ENCODE measurements at regions not wholly inside any gene's neighbourhood (a gene's known extent, or its start where the extent isn't known, plus 50 kb on each side); places are given as distances from the start of the nearest gene placed in this dataset.
"Not testable (repeated sequence)": the region's sequence is repeated elsewhere in the genome, so short reads cannot be mapped to it uniquely, and the experiment has no call there.

DNA sequence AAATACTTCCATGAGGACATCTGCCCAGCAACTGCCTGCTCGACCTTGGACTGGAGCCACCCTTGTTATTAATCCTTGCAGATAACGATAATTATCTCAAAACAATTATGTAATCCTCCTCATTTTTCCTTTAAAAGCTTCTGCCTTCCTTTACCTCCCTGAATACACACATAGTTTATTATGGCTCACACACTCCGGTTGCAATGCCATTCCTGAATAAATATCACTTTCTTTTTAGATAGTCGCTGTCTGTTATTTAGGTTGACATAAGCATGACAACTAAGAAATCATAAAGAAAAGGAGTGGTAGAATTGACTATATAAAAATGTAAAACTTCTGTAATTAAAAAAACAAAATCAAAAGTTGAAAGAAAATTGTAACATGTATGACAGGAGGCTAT lies 64.8 kb downstream of the B4GALT7 start:
- not testable (repeated sequence) for DNase-seq (ENCODE audit: low read depth in 2 of 2)

DNA sequence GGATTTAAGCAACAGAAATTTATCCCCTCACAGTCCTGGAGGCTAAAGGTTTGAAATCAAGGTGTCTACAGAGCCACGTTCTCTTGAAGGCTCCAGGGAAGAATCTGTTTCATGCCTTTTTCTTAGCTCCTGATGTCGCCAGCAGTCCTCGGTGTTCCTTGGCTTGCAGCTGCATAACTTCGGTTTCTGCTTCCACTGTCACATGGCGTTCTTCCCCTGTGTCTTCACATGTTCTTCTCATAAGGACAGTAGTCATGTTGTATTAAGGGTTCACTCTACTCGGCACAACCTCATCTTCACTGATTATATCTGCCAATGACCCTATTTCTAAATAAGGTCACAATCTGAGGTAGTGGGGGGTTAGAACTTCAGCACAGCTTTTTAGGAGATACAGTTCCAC lies 65.2 kb downstream of the B4GALT7 start:
- not testable (repeated sequence) for DNase-seq (ENCODE audit: low read depth in 2 of 2)

- DNase-seq (ENCODE audit: low read depth in 2 of 2): not testable (repeated sequence)
Observed at GRCh38 chr5:177665960-177666359, 66.0 kb downstream of the B4GALT7 start.

GRCh38 chr5:177671035-177671754 lies 71.3 kb downstream of the B4GALT7 start:
- not testable (repeated sequence) for DNase-seq (ENCODE audit: low read depth in 2 of 2)

DNA sequence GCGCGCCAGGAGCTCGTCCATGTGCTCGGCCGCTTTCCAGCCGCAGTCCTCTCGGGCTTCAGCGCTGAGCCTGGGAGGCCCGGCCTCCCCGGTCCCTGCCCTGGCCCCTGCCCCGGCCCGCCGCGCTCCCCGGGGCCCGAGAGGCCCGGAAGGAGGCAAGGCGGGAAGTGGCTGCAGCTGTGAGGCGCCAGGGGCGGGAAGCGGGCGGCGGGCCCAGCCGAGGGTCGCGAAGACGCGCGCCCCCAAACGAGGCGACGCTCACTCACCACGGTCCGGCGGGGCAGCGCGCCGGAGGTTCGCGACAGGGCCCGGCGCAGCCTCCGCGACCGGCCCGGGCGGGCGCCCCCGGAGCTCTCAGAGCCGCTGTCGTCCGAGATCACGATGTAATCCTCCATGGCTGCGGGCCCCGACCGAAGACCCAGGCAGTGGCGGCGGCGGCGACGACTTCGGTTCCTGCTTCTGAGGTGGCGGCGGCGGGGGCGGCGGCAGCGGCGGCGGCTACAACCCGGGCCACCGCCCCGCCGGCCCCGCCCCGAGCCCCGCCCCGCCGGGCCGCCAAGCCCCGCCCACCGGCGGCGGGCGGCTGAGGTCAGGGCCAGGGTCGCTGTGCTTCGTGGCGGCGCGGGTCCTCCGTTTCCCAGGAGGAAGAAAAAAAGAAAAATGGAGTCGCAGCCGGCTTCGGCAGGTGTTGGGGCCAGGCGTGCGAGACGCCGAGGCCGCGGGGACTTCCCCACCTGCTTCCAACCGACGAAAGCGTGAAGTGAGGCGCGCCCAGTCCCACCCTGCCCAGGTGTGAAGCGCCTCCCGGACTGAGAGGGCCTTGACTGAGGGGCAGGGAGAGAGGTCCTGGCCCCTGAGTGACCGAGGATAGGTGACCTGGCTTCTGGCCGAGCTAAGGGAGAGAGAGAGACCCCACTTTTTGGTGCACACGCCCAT lies 72.1 kb downstream of the B4GALT7 start:
- peak; percentile 29 to 30 for DNase-seq (ENCODE audit: low read depth in 2 of 2)
